Gastrocnemius medialis (tissue), 4 donors: ENCODE measurements at regions not wholly inside any gene's neighbourhood (a gene's known extent, or its start where the extent isn't known, plus 50 kb on each side); places are given as distances from the start of the nearest gene placed in this dataset.

Experiments used
- POLR2A ChIP-seq, 2 donors: fragments of 450-650 bp; IDR thresholded peaks; one replicate each; pipeline ENCODE4 v1.6.1; 2017; ENCODE audit warnings: antibody characterized with exemption in 2 of 2, mild to moderate bottlenecking in 2 of 2, moderate library complexity in 2 of 2
- TF ChIP-seq, protein P1 (sequence below), 5 experiments: fragments of 450-650 bp in 3 of 5; fragments of 200-600 bp in 2 of 5; sonication (generic) in 2 of 5; IDR thresholded peaks in 4 of 5; conservative IDR thresholded peaks in 1 of 5; 1 replicate in 4 of 5; 2 replicates in 1 of 5; pipeline ENCODE4 v1.5.1; 2016 to 2019; ENCODE audit warnings: antibody characterized with exemption in 5 of 5, mild to moderate bottlenecking in 3 of 5, moderate library complexity in 3 of 5

- TF ChIP-seq, protein P1, sequence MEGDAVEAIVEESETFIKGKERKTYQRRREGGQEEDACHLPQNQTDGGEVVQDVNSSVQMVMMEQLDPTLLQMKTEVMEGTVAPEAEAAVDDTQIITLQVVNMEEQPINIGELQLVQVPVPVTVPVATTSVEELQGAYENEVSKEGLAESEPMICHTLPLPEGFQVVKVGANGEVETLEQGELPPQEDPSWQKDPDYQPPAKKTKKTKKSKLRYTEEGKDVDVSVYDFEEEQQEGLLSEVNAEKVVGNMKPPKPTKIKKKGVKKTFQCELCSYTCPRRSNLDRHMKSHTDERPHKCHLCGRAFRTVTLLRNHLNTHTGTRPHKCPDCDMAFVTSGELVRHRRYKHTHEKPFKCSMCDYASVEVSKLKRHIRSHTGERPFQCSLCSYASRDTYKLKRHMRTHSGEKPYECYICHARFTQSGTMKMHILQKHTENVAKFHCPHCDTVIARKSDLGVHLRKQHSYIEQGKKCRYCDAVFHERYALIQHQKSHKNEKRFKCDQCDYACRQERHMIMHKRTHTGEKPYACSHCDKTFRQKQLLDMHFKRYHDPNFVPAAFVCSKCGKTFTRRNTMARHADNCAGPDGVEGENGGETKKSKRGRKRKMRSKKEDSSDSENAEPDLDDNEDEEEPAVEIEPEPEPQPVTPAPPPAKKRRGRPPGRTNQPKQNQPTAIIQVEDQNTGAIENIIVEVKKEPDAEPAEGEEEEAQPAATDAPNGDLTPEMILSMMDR (IDR thresholded peaks at IDR 0.05 in 4 of 5, conservative IDR thresholded peaks at IDR 0.05 in 1 of 5) = no peak
- TF ChIP-seq POLR2A (IDR thresholded peaks at IDR 0.05) = no peak
Observed at GRCh38 chr12:87160848-87161601, 868.2 kb downstream of the C12orf50 start.
